ENCODE measurements at regions not wholly inside any gene's neighbourhood (a gene's known extent, or its start where the extent isn't known, plus 50 kb on each side); places are given as distances from the start of the nearest gene placed in this dataset.

- Histone ChIP-seq H3K36me3 (no peaks in the 10 kb centered on the region), H3K27ac (no peak overlapping the region), H3K9me3 (no peaks in the 10 kb centered on the region), H3K27me3 (replicated peaks; ENCODE audit: insufficient read depth) (no peaks in the 10 kb centered on the region), H3K4me1 (replicated peaks) (no peaks in the 10 kb centered on the region), H3K4me3 (no peak overlapping the region)
- no peak for DNase-seq (ENCODE audit: low spot score)
- 59% methylated on average over 4 of the region's 4 CpGs for WGBS
- intact Hi-C loops (cut with DNase I): no loop called here
- no peak for TF ChIP-seq POLR2AphosphoS5 (IDR thresholded peaks at IDR 0.05)
- TF ChIP-seq POLR2A (IDR thresholded peaks at IDR 0.05): no peak
- TF ChIP-seq CTCF (IDR thresholded peaks at IDR 0.05): no peak
Measured at GRCh38 chr20:24314053-24314452, 155.4 kb upstream of the SYNDIG1 start.

- DNase-seq (ENCODE audit: low spot score): no peak
- TF ChIP-seq POLR2AphosphoS5 (IDR thresholded peaks at IDR 0.05) (no peak), CTCF (IDR thresholded peaks at IDR 0.05) (no peak), POLR2A (IDR thresholded peaks at IDR 0.05) (no peak)
- no peaks in the 10 kb centered on the region for H3K9me3 ChIP-seq
- no peak overlapping the region for H3K4me3 ChIP-seq
- no peak overlapping the region for H3K27ac ChIP-seq
- no peaks in the 10 kb centered on the region for H3K36me3 ChIP-seq
- H3K27me3 ChIP-seq (replicated peaks; ENCODE audit: insufficient read depth): no peaks in the 10 kb centered on the region
- no peaks in the 10 kb centered on the region for H3K4me1 ChIP-seq (replicated peaks)
- 85% methylated on average over 2 of the region's 2 CpGs for WGBS
- intact Hi-C loops (cut with DNase I): no loop called here
Measured at GRCh38 chr20:24309596-24309995, 159.8 kb upstream of the SYNDIG1 start.

GRCh38 chr20:24305371-24305770 is 164.1 kb upstream of the SYNDIG1 start:
- intact Hi-C loops (cut with DNase I): no loop called here
- H3K27me3 ChIP-seq (replicated peaks; ENCODE audit: insufficient read depth): no peaks in the 10 kb centered on the region
- no peaks in the 10 kb centered on the region for H3K9me3 ChIP-seq
- no peak overlapping the region for H3K27ac ChIP-seq
- TF ChIP-seq POLR2A (IDR thresholded peaks at IDR 0.05) (no peak), POLR2AphosphoS5 (IDR thresholded peaks at IDR 0.05) (no peak), CTCF (IDR thresholded peaks at IDR 0.05) (no peak)
- no peak overlapping the region for H3K4me3 ChIP-seq
- no peaks in the 10 kb centered on the region for H3K36me3 ChIP-seq
- WGBS: 83% methylated on average over 6 of the region's 6 CpGs
- no peaks in the 10 kb centered on the region for H3K4me1 ChIP-seq (replicated peaks)
- DNase-seq (ENCODE audit: low spot score): no peak

GRCh38 chr20:24304291-24304690 is 165.1 kb upstream of the SYNDIG1 start:
- 88% methylated on average over 2 of the region's 2 CpGs for WGBS
- no peak overlapping the region for H3K27ac ChIP-seq
- intact Hi-C loops (cut with DNase I): no loop called here
- TF ChIP-seq CTCF (IDR thresholded peaks at IDR 0.05) (no peak), POLR2AphosphoS5 (IDR thresholded peaks at IDR 0.05) (no peak), POLR2A (IDR thresholded peaks at IDR 0.05) (no peak)
- no peaks in the 10 kb centered on the region for H3K27me3 ChIP-seq (replicated peaks; ENCODE audit: insufficient read depth)
- no peaks in the 10 kb centered on the region for H3K9me3 ChIP-seq
- no peak for DNase-seq (ENCODE audit: low spot score)
- H3K4me3 ChIP-seq: no peak overlapping the region
- H3K36me3 ChIP-seq: no peaks in the 10 kb centered on the region
- no peaks in the 10 kb centered on the region for H3K4me1 ChIP-seq (replicated peaks)

GRCh38 chr20:24303393-24304170 is 165.8 kb upstream of the SYNDIG1 start:
- Histone ChIP-seq H3K9me3 (no peaks in the 10 kb centered on the region), H3K27ac (no peak overlapping the region), H3K27me3 (replicated peaks; ENCODE audit: insufficient read depth) (no peaks in the 10 kb centered on the region), H3K36me3 (no peaks in the 10 kb centered on the region), H3K4me3 (no peak overlapping the region), H3K4me1 (replicated peaks) (no peaks in the 10 kb centered on the region)
- intact Hi-C loops (cut with DNase I): no loop called here
- TF ChIP-seq CTCF (IDR thresholded peaks at IDR 0.05) (no peak), POLR2A (IDR thresholded peaks at IDR 0.05) (no peak), POLR2AphosphoS5 (IDR thresholded peaks at IDR 0.05) (no peak)
- DNase-seq (ENCODE audit: low spot score): no peak
- 81% methylated on average over 12 of the region's 14 CpGs for WGBS

Data from prostate gland (tissue), 2 donors.